GM18868 (cell line): ENCODE measurements at regions not wholly inside any gene's neighbourhood (a gene's known extent, or its start where the extent isn't known, plus 50 kb on each side); places are given as distances from the start of the nearest gene placed in this dataset.
A peak's percentile ranks its signal among the peaks of the same experiment; 100 is the strongest.
"Not testable (repeated sequence)": the region's sequence is repeated elsewhere in the genome, so short reads cannot be mapped to it uniquely, and the experiment has no call there.

ENCODE experiments used
- ATAC-seq: cut with Tn5 transposase; IDR thresholded peaks from one replicate; pipeline ENCODE4 v1.9.1; 2021; ENCODE audit warnings: mild to moderate bottlenecking, moderate library complexity; ENCODE audit not compliant: unreplicated experiment

GRCh38 chr1:214095896-214096295 lies 108.1 kb downstream of the PROX1 start:
- ATAC-seq, result not testable (repeated sequence)

GRCh38 chr1:214101246-214101645 lies 113.5 kb downstream of the PROX1 start:
- ATAC-seq, result no peak

- ATAC-seq, result no peak
Observed at GRCh38 chr1:214101828-214102227, 114.1 kb downstream of the PROX1 start.

- no peak for ATAC-seq
Observed at GRCh38 chr1:214102907-214103306, 115.1 kb downstream of the PROX1 start.

GRCh38 chr1:214103778-214104177 lies 116.0 kb downstream of the PROX1 start:
- ATAC-seq, result no peak

GRCh38 chr1:214106375-214106774 lies 118.6 kb downstream of the PROX1 start:
- ATAC-seq, result no peak

- ATAC-seq, result no peak
Observed at GRCh38 chr1:214107322-214108096, 119.7 kb downstream of the PROX1 start.

- ATAC-seq, result no peak
Observed at GRCh38 chr1:214108097-214108446, 120.3 kb downstream of the PROX1 start.

GRCh38 chr1:214111796-214112195 lies 124.0 kb downstream of the PROX1 start:
- ATAC-seq, result no peak

GRCh38 chr1:214116258-214116657 lies 128.5 kb downstream of the PROX1 start:
- no peak for ATAC-seq

GRCh38 chr1:214117780-214118179 lies 130.0 kb downstream of the PROX1 start:
- ATAC-seq, result no peak

- ATAC-seq, result no peak
Observed at GRCh38 chr1:214120191-214120590, 132.4 kb downstream of the PROX1 start.

GRCh38 chr1:214120951-214121350 lies 133.2 kb downstream of the PROX1 start:
- ATAC-seq, result no peak

- no peak for ATAC-seq
Observed at GRCh38 chr1:214122110-214122509, 134.3 kb downstream of the PROX1 start.

- peak; percentile 85 for ATAC-seq
Observed at GRCh38 chr1:214123061-214123784, 135.4 kb downstream of the PROX1 start.

GRCh38 chr1:214124281-214124805 lies 136.6 kb downstream of the PROX1 start:
- no peak for ATAC-seq

GRCh38 chr1:214124915-214125314 lies 137.1 kb downstream of the PROX1 start:
- no peak for ATAC-seq

GRCh38 chr1:214125819-214126218 lies 138.0 kb downstream of the PROX1 start:
- ATAC-seq, result no peak

GRCh38 chr1:214126697-214127146 lies 138.9 kb downstream of the PROX1 start:
- ATAC-seq, result no peak

- ATAC-seq, result no peak
Observed at GRCh38 chr1:214127705-214128104, 139.9 kb downstream of the PROX1 start.

GRCh38 chr1:214135886-214136285 lies 145.1 kb upstream of the SMYD2 start:
- ATAC-seq, result no peak

GRCh38 chr1:214136324-214136919 lies 144.5 kb upstream of the SMYD2 start:
- no peak for ATAC-seq
